ENCODE measurements at regions not wholly inside any gene's neighbourhood (a gene's known extent, or its start where the extent isn't known, plus 50 kb on each side); places are given as distances from the start of the nearest gene placed in this dataset.

DNA sequence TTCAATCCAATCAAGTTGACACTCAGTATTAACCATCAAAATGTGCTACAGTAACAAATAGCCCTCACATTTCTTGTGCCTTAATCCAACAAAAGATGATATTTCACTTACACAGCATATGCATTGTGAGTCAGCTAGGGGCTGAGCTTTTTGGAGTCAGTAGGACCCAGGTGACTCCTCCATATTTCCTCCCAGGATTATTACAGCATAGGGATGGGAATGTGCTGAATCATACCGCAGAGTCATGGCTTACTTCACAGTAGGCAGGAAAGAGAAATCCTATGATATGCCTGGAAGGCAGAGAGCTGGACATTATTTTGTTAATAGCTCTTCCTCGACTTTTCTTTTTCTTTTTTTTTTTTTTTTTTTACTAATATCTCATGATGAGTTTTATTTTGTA lies 153.3 kb downstream of the TMEM182 start:
- TF ChIP-seq CTCF (conservative IDR thresholded peaks at IDR 0.05 in 1 of 2, IDR thresholded peaks at IDR 0.05 in 1 of 2; ENCODE audit: low read depth in 1 of 2, low read length in 2 of 2) (no peak), EZH2 (IDR thresholded peaks at IDR 0.05; ENCODE audit: low read length, missing control alignments) (no peak)

Measured in fibroblast of lung (primary cell).